DND-41 (cell line): ENCODE measurements at regions not wholly inside any gene's neighbourhood (a gene's known extent, or its start where the extent isn't known, plus 50 kb on each side); places are given as distances from the start of the nearest gene placed in this dataset.

Experiments
- CTCF ChIP-seq: IDR thresholded peaks from 2 replicates; pipeline ENCODE4 v1.5.1; 2012; ENCODE audit warnings: borderline replicate concordance, low read length, moderate library complexity, mild to moderate bottlenecking; ENCODE audit not compliant: poor library complexity, severe bottlenecking; ENCODE audit errors: extremely low read depth
- EZH2 ChIP-seq: IDR thresholded peaks from 3 replicates; pipeline ENCODE4 v1.6.1; 2012; ENCODE audit warnings: borderline replicate concordance, low read depth, mild to moderate bottlenecking, moderate library complexity, low read length, inconsistent platforms; ENCODE audit not compliant: severe bottlenecking

GRCh38 chr3:74992898-74993297 is 378.4 kb upstream of the CNTN3 start:
- TF ChIP-seq CTCF (no peak), EZH2 (no peak)
